SHP77 treated with DMSO at 0.1 percent for 48 hours (cell line): ENCODE measurements at regions not wholly inside any gene's neighbourhood (a gene's known extent, or its start where the extent isn't known, plus 50 kb on each side); places are given as distances from the start of the nearest gene placed in this dataset.
"Not testable (repeated sequence)": the region's sequence is repeated elsewhere in the genome, so short reads cannot be mapped to it uniquely, and the experiment has no call there.

Experiments
- DNase-seq: peaks from one replicate; lab custom pipeline; 2025; lab: John Stamatoyannopoulos, UW

DNA sequence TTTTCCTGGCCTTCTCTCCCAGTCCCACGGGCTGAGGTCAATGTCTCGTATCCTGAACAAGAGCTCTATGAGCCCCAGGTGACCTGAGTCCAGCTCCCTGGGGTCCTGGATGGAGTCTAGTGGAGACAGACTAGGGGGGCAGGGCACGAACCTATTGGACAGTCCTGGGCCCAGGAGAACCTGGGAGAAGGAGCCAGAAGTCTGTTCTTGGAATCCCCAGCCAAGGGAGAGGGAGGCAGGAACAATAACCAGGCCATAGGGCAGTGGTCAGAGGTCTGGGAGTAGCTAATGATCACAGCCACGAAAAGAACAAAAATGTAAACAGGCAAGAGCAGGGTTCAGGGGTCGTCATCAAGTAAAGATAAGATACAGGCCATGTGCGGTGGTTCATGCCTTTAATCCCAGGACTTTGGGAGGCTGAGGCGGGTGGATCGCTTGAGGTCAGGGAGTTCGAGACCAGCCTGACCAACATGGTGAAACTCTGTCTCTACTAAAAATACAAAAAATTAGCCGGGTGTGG is 60.8 kb downstream of the COPRS start:
- no peak for DNase-seq

GRCh38 chr17:31795941-31796340 is 63.1 kb downstream of the COPRS start:
- DNase-seq, result not testable (repeated sequence)

GRCh38 chr17:31794111-31794510 is 64.9 kb downstream of the COPRS start:
- no peak for DNase-seq

DNA sequence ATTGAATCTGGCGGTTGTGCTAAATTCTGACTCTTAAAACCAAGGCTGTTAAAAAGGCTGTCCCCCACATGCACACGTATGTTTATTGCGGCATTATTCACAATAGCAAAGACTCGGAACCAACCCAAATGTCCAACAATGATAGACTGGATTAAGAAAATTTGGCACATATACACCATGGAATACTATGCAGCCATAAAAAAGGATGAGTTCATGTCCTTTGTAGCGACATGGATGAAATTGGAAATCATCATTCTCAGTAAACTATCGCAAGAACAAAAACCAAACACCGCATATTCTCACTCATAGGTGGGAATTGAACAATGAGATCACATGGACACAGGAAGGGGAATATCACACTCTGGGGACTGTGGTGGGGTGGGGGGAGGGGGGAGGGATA is 65.4 kb downstream of the COPRS start:
- not testable (repeated sequence) for DNase-seq

- DNase-seq, result no peak
These were observed 66.9 kb downstream of the COPRS start for GRCh38 chr17:31792007-31792585.

DNA sequence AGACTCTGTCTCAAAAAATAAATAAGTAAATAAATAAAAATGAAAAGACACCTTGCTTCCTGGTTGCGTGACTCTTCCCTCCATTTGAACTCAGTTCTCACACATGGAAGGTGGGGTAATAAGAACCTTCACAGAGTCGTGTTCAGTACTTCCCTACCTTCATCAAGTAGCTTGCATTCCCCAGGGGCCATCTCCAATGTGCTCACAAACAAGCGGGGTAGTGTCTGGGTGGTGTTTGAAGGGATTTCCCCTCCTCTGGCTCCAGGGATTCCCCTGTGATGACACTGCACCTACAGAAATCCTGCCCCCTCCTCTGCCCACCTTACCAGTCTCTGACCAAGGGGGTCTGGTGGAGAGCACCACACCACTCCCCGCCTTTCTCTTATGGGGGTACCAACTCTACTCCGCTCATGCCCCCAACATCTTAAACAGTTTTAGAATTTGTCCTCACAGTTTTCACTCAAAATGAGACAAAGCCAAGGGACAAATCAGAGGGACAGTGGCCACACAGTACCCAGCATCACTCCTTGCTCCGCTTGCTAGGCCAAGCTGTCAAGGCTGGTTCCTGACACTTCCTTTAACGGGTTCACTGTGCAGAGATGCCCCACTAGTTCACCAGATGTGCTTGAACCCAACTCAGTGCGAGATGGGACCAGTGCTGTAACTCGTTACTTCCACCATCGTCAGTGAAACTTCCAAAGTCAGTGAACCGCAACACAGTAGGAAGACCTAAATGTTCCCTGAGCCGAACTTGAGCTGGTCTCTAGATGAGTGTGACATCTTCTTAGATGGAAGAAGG is 69.1 kb downstream of the COPRS start:
- no peak for DNase-seq

DNA sequence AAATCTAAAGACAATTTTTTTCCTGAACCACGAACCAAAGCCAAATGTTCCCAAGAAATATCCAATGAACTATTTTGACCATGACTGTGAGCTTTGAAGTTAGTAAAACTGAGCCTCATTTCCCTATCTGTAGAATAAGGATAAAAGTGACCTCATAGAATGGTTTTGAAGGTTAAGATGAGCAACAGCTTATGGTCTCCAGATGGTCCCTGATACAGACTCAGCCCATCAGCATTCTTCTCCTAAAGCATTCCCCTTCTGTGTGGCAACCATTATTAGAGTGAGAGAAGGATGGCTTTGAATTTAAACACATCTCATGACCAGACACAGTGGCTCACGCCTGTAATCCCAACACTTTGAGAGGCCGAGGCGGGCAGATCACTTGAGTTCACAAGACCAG is 70.1 kb downstream of the COPRS start:
- no peak for DNase-seq

DNA sequence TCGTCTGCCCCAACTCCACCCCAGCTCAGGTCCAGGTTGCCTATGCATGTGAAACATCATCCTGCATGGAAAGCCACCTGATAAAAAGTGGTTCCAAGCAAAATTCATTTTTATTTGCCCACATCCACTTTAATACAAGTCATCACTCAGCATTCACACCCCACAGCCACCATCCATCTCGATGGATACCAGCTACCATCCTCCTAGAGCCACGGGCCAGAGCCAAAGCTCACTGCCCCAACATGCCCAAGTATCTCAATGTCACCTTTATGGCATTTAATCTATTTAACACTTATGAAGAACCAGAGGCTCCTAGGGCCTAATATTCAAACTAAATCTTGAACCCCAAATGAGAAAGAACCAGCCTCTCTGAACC is 70.5 kb downstream of the COPRS start:
- DNase-seq, result no peak

DNA sequence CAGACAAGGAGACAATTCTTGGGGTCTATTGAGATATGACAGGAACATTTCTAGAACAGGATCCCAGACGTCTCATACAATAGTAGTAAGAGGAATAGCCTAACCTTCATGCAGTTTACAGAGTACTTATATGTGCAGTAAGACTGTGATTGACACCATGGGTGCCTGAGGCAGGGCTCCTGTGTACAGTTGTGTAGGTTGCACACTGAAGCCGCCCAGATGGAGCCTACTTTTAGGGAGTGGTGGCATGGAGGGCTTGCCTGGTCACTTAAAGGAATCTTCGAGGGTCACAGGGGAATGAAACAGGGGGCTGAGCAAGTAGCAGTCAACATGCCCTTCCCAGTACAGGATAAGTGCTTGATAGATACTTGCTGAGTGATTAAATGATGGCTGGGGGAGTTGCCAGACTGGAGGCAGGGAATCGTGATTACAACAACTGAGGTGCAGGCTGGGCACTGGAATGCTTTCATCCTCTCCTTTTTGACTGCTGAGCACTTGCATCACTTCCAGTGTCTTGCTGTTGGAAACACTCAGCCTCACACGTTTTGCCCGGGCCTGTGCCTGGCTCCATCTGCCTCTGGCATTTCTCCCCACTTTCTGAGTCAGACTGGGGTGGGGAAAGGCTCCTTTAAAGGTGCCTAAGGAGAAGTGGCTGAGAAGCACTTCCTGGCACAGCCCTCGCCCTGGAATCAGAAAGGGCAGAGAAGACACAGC is 71.0 kb downstream of the COPRS start:
- DNase-seq, result no peak

DNA sequence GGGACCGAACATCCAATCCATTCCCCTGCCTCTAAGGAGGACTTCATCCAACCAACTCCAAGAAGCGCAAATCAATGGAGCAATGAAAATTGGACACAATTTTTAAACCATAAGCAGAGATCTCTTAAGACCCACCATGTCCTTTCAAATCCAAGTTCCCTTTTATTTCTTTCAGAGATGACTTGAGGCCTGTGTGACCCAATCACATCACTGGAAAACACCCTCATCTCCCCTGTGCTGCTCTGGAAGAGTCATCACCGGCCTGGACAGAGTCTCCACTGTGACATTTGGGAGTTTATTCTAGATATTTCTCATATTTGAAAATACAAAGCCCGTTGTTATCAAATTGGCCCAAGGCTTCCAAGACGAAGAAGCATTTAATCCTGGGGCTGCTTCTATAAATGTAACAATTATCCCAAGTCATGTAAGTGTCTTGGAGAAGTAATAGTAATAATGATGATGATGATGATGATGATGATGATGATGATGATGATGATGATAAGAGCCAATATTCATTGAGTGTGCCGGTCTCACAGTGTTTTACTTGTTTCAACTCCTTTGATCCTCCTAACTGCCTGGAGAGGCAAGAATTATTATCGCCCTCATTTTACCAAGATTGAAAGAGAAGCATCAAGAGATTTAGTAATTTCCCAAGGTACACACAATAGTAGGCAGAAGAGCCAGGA is 72.1 kb downstream of the COPRS start:
- DNase-seq, result no peak

- DNase-seq, result no peak
These were observed 78.6 kb downstream of the COPRS start for GRCh38 chr17:31780483-31780882.

DNA sequence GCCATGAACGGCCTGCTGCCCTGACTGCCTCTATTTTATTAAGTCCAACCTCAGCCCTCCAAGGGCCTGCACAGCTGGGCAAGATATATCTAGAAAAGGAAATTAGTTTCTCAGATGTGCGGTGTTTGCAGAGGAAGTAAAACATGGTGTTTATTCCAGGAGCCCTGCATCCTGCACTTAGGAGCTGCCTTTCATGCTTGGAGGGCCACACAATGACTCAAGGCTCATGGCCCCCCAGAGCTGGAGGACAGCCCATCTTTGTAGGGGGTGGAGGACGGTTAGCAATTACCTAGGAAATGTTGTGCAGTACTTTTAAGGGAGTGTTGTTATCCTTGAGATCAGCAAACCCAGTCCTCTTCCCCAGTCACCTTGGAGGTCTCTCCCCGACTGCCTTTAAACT is 80.5 kb downstream of the COPRS start:
- no peak for DNase-seq

DNA sequence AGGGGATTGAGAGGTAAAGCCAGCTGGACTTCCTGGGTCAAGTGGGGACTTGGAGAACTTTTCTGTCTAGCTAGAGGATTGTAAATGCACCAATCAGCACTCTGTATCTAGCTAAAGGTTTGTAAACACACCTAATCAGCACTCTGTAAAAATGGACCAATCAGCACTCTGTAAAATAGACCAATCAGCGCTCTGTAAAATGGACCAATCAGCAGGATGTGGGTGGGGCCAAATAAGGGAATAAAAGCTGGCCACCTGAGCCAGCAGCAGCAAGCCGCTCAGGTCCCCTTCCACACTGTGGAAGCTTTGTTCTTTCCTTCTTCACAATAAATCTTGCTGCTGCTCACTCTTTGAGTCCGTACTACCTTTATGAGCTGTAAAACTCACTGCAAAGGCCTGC is 87.7 kb downstream of the COPRS start:
- not testable (repeated sequence) for DNase-seq

DNA sequence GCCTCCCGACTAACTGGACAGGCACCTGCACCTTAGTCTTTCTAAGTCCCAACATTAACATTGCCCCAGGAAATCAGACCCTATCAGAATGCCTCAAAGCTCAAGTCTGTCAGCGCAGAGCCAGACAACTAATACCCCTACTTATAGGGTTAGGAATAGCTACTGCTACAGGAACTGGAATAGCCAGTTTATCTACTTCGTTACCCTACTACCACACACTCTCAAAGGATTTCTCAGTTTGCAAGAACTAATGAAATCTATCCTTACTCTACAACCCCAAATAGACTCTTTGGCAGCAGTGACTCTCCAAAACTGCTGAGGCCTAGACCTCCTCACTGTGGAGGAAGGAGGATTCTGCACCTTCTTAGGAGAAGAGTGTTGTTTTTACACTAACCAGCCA is 88.5 kb downstream of the COPRS start:
- not testable (repeated sequence) for DNase-seq

DNA sequence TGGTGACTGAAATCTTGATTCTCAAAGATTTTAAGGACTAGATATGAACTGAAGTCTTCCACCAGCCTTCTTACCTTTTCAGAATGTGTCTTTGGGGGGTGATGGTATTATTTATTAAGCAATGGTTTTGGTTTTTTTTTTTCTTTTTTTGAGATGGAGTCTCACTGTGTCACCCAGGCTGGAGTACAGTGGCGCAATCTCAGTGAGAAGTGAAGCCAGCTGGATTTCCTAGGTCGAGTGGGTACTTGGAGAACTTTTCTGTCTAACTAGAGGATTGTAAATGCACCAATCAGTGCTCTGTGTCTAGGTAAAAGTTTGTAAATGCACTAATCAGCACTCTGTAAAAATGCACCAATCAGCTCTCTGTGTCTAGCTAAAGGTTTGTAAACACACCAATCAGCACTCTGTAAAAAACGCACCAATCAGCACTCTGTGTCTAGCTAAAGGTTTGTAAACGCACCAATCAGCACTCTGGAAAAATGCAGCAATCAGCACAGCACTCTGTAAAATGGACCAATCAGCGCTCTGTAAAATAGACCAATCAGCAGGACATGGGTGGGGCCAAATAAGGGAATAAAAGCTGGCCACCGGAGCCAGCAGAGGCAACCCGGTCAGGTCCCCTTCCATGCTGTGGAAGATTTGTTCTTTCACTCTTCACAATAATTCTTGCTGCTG is 97.1 kb downstream of the COPRS start:
- not testable (repeated sequence) for DNase-seq

DNA sequence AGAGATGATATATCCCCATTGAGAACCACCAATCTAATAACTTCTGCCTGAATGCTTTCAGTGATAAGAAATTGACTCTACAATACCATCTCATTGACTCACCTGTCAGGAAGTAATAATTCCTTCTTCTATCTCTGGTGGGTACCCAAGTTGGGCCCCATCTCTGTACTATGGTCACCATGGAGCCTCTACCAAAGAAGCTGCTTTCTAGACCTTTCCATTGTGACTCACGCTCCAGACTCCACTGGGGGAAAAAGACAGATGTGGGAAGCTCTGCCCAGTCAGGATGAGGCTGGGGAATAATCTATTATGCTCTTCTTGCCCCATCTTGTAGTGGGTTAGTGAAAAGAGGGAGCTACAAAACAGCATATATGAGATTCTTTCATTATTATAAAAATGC is 100.4 kb downstream of the COPRS start:
- DNase-seq, result no peak

DNA sequence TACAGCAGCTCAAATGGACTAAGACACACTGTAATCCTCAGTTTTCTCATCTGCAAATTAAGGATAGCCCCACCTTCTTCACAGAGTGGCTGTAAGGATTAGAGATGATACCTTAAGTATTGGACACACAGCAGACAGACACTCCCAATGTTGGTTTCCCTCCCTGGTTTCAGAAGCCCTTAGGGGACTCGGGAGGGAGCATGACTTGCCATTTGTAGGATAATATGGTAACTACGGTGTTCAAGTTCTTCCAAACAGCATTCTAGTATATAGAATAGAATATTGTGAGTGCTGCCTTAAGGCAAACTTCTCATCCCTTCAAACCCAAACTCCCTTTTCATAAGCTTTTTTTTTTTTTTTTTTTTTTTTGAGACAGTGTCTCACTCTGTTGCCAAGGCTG is 101.9 kb downstream of the COPRS start:
- no peak for DNase-seq

GRCh38 chr17:31754239-31754945 is 104.7 kb downstream of the COPRS start:
- no peak for DNase-seq

DNA sequence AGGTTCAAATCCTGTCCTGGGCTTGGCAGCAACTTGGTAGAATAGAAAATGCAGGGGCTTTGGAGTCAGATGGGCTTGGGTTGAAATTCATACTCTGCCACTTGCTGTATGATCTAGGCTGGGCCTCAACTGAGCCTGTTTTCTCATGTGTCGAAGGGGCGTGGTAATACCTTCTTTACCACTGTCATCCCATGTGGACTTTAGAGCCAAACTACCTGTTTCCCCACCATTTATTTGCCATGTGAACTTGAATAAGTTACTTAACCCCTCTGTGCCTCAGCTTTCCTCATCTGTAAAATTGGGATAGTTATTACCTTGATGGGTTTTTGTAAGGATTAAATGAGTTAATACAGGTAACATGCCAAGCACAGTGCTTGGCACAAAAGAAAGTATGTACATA is 106.0 kb downstream of the COPRS start:
- DNase-seq, result no peak

- DNase-seq, result no peak
These were observed 106.5 kb downstream of the COPRS start for GRCh38 chr17:31752584-31752983.

DNA sequence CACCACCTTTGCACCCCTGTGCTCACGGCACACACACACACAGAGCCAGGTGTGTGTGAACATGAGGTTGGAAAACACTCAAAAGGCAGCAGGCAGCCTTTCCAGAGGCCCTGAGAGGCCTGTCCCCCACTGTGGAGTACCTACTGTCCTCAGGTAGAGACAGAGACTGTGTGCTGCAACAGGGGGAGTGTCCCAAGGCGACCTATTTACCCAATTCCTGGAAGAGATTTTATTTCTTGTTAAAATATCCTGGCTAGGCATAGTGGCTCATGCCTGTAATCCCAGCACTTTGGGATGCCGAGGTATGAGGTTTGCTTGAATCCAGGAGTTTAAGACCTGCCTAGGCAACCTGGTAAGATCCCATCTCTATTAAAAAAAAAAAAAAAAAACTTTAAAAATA is 108.5 kb downstream of the COPRS start:
- DNase-seq, result no peak
